Neural cell (in vitro differentiated cells): ENCODE measurements at regions not wholly inside any gene's neighbourhood (a gene's known extent, or its start where the extent isn't known, plus 50 kb on each side); places are given as distances from the start of the nearest gene placed in this dataset.

ENCODE experiments used
- POLR2AphosphoS5 ChIP-seq: IDR thresholded peaks from 2 replicates; pipeline ENCODE4 v1.6.1; 2012
- TF ChIP-seq, protein P1 (sequence below): fragments of 450-650 bp; IDR thresholded peaks from 2 replicates; pipeline ENCODE4 v1.5.1; 2014; ENCODE audit warnings: antibody characterized with exemption, mild to moderate bottlenecking, moderate library complexity; ENCODE audit not compliant: poor library complexity, severe bottlenecking
- TF ChIP-seq, protein P2 (sequence below): IDR thresholded peaks from 2 replicates; pipeline ENCODE4 v1.6.1; 2012; ENCODE audit warnings: borderline replicate concordance

DNA sequence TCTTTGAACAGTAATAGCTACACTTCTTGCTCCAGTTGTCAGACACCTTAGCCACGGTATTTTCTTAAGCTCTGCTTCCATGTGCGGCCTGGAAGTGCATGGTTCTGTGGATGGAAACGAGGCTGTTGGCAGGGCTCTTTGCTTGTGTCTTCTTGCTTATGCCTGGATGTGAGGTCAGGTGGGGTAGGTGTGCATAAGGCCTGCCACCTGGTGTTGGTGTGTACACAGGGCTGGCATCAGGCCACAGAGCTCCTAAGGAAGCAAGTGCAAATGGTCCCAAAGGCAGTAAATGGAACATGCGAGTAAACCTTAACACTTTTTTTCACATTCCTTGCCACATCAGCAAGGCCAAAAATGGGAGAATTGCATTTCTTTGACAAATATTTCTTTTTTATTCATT is 158.1 kb upstream of the GMDS start:
- TF ChIP-seq, protein P1, sequence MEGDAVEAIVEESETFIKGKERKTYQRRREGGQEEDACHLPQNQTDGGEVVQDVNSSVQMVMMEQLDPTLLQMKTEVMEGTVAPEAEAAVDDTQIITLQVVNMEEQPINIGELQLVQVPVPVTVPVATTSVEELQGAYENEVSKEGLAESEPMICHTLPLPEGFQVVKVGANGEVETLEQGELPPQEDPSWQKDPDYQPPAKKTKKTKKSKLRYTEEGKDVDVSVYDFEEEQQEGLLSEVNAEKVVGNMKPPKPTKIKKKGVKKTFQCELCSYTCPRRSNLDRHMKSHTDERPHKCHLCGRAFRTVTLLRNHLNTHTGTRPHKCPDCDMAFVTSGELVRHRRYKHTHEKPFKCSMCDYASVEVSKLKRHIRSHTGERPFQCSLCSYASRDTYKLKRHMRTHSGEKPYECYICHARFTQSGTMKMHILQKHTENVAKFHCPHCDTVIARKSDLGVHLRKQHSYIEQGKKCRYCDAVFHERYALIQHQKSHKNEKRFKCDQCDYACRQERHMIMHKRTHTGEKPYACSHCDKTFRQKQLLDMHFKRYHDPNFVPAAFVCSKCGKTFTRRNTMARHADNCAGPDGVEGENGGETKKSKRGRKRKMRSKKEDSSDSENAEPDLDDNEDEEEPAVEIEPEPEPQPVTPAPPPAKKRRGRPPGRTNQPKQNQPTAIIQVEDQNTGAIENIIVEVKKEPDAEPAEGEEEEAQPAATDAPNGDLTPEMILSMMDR: no peak
- no peak for TF ChIP-seq POLR2AphosphoS5
- TF ChIP-seq, protein P2, sequence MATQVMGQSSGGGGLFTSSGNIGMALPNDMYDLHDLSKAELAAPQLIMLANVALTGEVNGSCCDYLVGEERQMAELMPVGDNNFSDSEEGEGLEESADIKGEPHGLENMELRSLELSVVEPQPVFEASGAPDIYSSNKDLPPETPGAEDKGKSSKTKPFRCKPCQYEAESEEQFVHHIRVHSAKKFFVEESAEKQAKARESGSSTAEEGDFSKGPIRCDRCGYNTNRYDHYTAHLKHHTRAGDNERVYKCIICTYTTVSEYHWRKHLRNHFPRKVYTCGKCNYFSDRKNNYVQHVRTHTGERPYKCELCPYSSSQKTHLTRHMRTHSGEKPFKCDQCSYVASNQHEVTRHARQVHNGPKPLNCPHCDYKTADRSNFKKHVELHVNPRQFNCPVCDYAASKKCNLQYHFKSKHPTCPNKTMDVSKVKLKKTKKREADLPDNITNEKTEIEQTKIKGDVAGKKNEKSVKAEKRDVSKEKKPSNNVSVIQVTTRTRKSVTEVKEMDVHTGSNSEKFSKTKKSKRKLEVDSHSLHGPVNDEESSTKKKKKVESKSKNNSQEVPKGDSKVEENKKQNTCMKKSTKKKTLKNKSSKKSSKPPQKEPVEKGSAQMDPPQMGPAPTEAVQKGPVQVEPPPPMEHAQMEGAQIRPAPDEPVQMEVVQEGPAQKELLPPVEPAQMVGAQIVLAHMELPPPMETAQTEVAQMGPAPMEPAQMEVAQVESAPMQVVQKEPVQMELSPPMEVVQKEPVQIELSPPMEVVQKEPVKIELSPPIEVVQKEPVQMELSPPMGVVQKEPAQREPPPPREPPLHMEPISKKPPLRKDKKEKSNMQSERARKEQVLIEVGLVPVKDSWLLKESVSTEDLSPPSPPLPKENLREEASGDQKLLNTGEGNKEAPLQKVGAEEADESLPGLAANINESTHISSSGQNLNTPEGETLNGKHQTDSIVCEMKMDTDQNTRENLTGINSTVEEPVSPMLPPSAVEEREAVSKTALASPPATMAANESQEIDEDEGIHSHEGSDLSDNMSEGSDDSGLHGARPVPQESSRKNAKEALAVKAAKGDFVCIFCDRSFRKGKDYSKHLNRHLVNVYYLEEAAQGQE: no peak
